ENCODE measurements at regions not wholly inside any gene's neighbourhood (a gene's known extent, or its start where the extent isn't known, plus 50 kb on each side); places are given as distances from the start of the nearest gene placed in this dataset.
"Not testable (repeated sequence)": the region's sequence is repeated elsewhere in the genome, so short reads cannot be mapped to it uniquely, and the experiment has no call there.

DNA sequence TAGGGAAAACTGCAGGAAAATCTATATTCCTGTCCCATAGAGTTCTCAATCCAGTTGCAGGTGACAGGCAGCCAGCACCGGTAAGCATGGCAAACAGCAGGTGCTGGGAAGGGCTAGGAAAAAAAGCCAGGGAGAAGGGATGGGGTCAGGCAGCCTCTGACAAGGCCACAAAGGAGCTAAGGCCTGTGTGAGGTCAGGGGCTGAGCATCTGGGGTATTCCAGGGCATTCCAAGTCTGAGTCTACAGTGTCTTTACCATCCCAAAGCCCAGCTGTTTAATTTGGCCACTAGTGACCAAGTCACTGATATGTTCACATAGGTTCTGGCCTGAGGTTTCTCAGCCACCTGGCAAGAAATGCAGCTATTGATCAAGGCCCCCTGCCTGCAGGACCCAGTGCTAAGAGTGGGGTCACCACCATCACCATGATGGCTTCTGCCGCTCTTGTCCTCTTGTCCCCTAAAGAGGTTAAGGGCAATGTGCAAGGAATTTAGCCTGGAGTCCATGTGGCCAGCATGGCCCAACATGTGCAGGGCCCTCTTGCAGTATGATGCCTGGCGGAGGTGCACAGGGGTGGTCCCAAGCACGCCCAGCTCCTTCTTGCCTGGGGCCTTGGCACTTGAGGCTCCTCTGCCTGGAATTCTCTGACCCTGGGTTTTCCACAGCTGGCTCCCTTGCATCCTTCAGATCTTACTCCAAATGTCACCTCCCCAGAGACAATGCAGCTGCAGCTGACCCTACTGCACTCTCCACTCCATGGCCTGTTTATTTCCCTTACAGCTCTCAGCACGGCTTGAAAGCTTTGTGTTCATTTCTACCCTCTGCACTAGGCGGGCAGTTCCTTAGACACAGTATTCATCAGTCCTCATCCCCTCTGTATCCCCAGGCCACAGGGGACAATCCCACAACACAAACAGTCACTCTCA, 213.1 kb downstream of the MSX2 start:
- Mint-ChIP-seq H3K4me3 (ENCODE audit: unreplicated experiment) (no peak overlapping the region), H3K4me1 (ENCODE audit: low read depth) (peaks cover 4% of the 10 kb centered on the region), H3K27me3 (ENCODE audit: low read depth) (peaks cover 29% of the 10 kb centered on the region), H3K36me3 (ENCODE audit: low read depth) (no peaks in the 10 kb centered on the region), H3K27ac (ENCODE audit: unreplicated experiment) (no peak overlapping the region), H3K9me3 (ENCODE audit: low read depth) (peaks cover 6% of the 10 kb centered on the region)
- no peak for DNase-seq (ENCODE audit: low spot score)
- no peak for TF ChIP-seq CTCF (IDR thresholded peaks at IDR 0.05)

DNA sequence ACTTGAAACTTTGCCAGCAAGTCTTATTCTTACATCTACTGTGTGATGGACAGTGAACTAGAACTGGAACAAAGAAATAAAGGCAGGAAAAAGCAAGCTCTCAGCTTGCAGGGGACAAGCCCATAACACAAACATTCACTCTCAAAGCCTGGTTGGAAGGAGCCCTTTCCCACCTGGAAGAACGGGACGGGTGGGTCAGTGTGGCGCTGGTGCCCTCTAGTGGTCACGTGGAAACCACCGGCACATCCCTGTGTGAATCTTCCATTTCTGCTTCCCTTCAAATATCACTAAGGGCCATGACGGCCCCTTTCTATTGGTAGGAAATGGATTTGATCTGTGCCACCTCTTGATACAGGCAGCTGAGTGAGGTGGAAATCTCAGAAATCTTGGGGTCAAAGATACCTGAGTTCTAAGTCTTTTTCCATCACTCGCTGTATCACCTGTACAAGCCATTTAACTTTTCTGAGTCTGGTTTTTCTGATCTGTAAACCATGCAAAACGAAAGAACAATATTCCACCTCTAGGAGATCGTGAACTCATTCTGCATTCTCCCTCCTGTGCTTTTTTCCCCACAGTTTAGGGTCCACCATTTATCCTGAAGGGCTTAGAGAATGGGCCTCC, 211.6 kb downstream of the MSX2 start:
- peaks cover 16% of the 10 kb centered on the region for H3K27me3 Mint-ChIP-seq (ENCODE audit: low read depth)
- H3K4me1 Mint-ChIP-seq (ENCODE audit: low read depth), result peaks cover 4% of the 10 kb centered on the region
- H3K36me3 Mint-ChIP-seq (ENCODE audit: low read depth), result no peaks in the 10 kb centered on the region
- peak; percentile 94 for TF ChIP-seq CTCF (IDR thresholded peaks at IDR 0.05)
- DNase-seq (ENCODE audit: low spot score), result no peak
- H3K9me3 Mint-ChIP-seq (ENCODE audit: low read depth), result peaks cover 6% of the 10 kb centered on the region
- H3K27ac Mint-ChIP-seq (ENCODE audit: unreplicated experiment), result no peak overlapping the region
- H3K4me3 Mint-ChIP-seq (ENCODE audit: unreplicated experiment), result no peak overlapping the region

GRCh38 chr5:174931033-174931432, 206.7 kb downstream of the MSX2 start:
- H3K36me3 Mint-ChIP-seq (ENCODE audit: low read depth); H3K27ac Mint-ChIP-seq (ENCODE audit: unreplicated experiment); DNase-seq (ENCODE audit: low spot score); H3K4me1 Mint-ChIP-seq (ENCODE audit: low read depth); H3K9me3 Mint-ChIP-seq (ENCODE audit: low read depth); H3K27me3 Mint-ChIP-seq (ENCODE audit: low read depth); H3K4me3 Mint-ChIP-seq (ENCODE audit: unreplicated experiment): not testable (repeated sequence)

- no peak for DNase-seq (ENCODE audit: low spot score)
- no peak for TF ChIP-seq CTCF (IDR thresholded peaks at IDR 0.05)
- no peaks in the 10 kb centered on the region for H3K36me3 Mint-ChIP-seq (ENCODE audit: low read depth)
- no peak overlapping the region for H3K4me3 Mint-ChIP-seq (ENCODE audit: unreplicated experiment)
- H3K9me3 Mint-ChIP-seq (ENCODE audit: low read depth), result no peaks in the 10 kb centered on the region
- H3K27ac Mint-ChIP-seq (ENCODE audit: unreplicated experiment), result no peak overlapping the region
- no peaks in the 10 kb centered on the region for H3K27me3 Mint-ChIP-seq (ENCODE audit: low read depth)
- H3K4me1 Mint-ChIP-seq (ENCODE audit: low read depth), result peaks cover 9% of the 10 kb centered on the region
Observed at GRCh38 chr5:174925586-174925985, 201.2 kb downstream of the MSX2 start.

DNA sequence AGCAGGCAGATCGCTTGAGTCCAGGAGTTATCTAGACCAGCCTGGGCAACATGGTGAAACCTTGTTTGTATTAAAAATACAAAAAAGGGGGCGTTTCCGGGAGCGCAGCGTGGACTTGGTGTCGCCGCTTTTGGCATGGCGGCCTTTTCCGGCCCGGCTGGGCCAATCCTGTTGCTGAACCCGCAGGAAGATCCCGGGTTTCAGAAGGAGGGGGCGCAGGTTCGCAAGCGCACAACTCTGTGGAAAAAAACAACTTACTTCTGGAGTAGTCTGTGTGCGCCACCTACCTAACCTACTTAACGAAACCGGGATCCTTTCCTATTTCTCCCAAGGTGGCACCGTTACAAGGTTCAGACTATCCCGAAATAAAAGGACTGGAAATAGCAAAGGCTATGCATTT, 198.6 kb downstream of the MSX2 start:
- Mint-ChIP-seq H3K36me3 (ENCODE audit: low read depth) (no peaks in the 10 kb centered on the region), H3K9me3 (ENCODE audit: low read depth) (no peaks in the 10 kb centered on the region), H3K4me3 (ENCODE audit: unreplicated experiment) (no peak overlapping the region), H3K27me3 (ENCODE audit: low read depth) (no peaks in the 10 kb centered on the region), H3K4me1 (ENCODE audit: low read depth) (peaks cover 10% of the 10 kb centered on the region), H3K27ac (ENCODE audit: unreplicated experiment) (no peak overlapping the region)
- TF ChIP-seq CTCF (IDR thresholded peaks at IDR 0.05), result no peak
- no peak for DNase-seq (ENCODE audit: low spot score)
